ENCODE measurements at regions not wholly inside any gene's neighbourhood (a gene's known extent, or its start where the extent isn't known, plus 50 kb on each side); places are given as distances from the start of the nearest gene placed in this dataset.

DNA sequence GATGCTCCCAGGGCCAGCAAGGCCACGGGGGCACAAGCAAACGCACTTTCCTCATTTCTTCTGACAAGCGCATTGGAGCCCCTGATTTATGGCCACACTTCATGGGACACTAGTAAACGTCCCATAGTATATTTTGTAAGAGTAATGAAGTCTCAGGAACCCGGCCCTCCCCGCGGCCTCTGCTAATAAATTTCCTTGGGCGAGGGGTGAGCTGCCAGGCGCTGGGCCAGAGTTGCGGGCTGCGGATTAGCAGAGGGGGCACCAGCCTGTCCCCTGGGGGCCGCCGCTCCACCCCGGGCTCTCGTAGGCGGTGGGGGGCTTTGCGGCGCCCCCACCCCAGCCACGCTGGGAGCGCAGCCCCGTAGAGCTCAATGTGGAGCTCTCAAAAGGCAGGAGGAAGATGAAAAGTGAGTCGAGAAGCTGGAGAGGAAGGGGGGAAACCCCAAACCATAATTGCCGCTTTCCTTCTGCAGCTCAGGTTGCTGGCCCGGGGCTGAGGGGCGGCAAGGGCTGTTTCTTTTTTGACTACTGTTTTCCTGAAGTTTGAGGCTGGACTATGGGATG lies 173.6 kb downstream of the CDC5L start:
- no peak for DNase-seq

DNA sequence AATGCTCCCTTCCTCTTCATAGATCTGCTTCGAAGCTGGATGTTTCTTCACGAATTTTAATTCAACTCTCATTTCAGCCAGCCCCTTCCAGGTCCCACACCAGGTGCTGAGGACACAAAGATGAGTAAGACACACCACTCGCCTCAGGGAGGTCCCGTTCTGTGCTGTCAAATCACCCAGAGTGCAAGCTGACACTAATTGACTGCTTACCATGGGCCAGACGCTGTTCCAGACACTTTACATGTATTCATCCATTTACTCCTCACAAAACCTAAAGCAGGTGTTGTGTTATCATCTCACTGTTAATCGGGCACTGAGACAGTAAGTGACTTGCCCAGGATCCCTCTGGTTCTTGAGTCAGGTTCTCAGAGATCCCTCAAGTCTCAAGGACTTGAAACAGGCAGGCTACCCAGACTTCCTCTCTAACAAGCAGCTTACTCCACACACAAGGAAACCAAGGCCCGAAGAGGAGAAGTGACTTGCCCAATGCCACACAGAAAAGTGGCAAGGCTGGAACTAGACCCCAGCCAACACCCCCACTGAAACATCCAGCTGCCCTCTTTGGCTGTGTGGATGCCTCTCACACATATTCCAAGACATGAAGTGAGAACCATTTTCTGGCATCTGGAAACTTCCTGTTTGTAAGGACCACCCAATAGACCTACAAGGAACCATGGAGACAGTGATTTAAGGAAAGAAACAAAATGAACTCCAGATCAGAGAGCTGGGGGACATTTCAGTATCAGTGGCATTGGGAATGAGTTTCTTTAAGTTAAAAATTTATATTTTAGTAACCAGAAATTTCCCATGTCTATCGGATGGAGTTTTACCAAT lies 174.5 kb downstream of the CDC5L start:
- no peak for DNase-seq

DNA sequence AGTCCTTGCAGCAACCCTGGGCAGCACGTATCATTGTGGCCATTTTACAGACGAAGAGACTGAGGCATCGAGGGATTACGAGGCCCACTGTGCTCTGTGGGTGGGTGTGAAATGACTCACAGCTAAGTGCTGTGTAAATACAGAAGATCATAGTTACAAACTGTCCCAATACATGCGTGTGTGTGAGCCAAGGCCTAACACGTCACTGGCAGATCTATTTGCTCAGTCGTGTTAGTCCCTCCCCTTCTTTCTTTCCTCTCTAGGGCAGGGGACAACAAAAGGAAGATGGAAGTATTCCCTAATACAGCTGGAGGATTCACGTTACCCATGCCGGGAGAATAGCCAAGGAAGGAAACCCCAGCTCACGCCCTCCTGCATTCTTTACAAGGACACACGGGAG lies 175.9 kb downstream of the CDC5L start:
- DNase-seq, result no peak

DNA sequence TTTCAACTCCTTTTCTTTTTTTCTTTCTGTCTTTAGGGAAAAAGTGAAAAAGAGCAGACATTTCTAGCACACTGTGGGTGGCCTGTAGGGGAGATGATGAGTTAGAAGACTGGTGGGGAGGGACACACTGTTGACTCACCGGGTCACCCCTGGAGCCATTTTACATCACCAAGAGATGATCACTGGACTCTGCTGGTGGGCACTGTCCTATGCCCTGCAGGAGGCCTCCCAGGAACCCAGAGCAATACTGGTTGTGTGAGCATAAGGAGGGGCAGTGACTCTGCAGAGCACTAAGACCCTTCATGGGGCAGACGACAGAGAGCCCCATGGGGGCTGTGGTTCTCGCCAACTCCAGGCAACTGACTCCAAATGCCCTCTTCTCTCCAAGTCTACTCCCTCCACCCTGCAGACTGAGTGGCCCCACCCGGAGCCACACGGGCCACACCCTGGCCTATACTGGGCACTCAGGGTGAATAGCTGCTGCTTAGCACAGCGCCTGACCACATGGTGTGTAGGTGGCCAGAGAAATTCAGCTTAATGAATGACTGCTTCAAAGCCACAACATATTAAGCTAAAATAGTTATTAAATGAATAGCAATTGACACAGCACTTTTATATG lies 177.5 kb downstream of the CDC5L start:
- DNase-seq, result no peak

DNA sequence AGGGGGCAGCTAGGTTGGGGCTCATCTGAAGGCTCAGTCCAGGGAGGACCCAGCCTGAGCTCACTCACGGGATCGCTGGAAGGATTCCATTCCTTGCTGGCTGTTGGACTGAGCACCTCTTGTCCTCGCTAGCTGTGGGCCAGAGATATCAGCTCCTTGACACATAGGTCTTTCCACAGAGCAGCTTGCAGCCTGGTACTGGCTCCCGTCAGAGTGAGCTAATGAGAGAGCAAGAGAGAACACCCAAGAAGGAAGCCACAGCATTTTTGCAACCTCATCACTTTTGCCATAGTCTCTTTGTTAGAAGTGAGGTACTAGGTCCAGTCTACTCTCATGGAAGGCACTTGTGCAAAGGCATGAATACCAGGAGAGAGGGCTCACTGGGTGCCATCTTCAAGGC lies 179.9 kb downstream of the CDC5L start:
- no peak for DNase-seq

DNA sequence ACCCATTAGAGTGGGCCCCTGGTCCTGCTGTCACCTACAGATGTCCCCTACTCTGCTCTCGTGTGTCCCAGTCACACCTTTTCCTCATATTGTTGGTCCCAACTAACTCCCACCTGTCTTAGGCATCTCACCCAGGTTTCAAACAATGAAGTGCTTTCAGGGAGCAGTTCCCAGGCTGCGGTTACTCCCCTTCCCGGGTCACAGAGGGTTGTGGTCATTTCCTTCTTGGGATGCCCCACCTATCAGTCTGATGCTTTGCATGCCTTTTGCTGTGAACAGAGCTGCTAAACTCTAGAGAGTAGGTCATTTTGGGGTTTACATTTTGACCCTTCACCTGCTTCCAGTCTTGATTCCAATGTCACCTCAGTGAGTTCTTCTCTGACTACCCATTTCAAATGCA lies 181.6 kb downstream of the CDC5L start:
- no peak for DNase-seq

DNA sequence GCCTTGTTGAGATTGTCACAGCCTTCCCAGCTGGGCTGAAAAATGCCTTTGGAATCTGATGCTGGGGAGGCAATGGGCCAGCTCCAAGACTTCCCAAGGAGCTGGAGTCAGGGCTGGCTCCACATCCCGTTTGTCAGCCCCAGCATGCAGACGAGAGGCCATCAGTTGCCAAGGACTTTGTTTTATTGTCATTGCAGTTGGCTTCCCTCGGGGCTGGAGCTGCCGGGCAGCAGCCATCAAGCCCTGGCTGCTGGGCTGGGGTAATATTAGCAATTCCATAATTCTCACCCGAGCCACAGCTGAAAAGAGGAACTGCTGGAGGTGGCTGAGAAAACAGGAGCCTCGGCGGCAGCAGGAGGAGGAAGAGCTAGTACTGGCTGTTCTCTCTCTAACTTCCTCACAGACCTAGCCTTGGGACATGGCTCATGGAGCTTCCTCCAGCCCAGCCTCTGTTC lies 182.5 kb downstream of the CDC5L start:
- DNase-seq, result no peak

DNA sequence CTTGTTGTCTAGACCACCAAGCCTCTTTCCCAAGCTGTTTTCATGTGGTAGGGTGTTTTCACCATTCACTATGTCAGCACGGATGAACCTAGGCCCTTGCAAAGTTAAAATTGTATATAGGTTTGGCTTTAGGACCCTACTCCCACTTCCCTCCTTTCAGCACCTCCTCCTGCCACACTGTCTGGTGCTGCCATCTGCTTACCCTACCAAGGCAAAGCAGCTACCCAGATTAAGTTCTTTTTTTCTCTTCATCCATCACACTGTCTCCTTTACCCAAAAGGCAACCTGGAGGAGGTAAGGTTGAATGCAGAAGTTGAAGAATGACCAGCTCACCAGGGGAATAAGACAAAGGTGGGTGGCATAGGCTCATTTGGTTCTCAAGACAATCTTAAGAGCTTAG lies 184.0 kb downstream of the CDC5L start:
- no peak for DNase-seq

DNA sequence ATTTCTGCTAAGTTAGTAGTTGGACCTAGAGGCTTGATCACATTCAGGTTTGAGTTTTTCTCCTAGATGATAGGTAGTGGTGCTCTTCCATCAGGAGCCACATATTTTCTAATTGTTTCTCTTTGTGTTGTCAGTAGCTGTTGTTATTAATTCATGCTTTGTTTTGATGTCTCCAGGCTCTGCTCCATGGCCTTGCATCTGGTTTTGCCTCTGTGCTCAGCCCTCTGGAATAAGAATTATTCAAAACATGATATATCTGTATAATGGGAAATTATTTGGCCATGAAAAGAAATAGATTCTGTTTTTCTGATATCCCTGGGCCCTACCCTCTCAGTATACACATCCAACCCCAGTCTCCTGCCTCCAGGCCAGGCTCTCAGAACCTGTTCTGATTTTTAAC lies 184.8 kb downstream of the CDC5L start:
- DNase-seq, result no peak

DNA sequence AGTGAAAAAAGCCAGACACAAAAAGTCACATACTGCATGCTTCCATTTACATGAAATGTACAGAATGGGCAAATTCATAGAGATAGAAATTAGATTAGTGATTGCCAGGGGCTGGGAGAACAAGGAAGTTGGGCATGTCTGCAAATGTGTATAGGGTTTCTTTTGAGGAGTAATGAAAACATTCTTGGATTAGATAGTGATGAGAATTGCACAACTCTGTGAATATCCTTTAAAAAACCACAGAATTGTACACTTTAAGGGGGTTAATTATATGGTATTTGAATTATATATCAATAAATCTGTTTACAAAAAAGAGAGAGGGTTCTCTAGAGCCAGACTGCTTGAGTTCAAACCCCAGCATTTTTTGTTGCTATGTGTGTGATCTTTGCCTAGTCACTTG lies 188.1 kb downstream of the CDC5L start:
- no peak for DNase-seq

DNA sequence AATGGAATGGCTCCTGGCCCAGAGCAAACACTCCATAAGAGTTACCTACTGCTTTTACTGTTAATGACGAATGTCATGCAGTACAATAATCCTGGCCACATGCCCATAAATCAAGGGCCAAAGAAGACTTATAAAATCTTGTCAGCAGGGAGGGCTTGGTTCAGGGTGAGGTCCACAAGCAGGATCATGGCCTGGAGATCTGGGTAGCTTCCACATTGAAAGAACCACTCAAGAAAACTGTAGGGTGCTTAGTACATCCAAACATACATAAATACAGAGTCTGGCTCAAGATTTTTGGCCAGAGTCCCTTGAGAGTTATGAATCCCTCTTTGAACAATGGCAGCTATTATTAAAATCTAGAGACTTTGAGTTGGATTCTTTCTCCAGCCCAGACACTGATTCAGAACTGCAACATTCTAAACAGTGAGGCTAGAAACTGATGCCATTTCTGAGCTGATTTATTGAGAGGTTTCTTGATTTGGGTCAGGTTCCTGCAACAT lies 188.7 kb downstream of the CDC5L start:
- no peak for DNase-seq

GRCh38 chr6:44580901-44581300 lies 193.4 kb downstream of the CDC5L start:
- no peak for DNase-seq

GRCh38 chr6:44582930-44583329 lies 195.4 kb downstream of the CDC5L start:
- DNase-seq, result no peak

GRCh38 chr6:44590471-44590870 lies 203.0 kb downstream of the CDC5L start:
- no peak for DNase-seq

- peak; percentile 52 for DNase-seq
Observed at GRCh38 chr6:44593539-44593944, 206.0 kb downstream of the CDC5L start.

- no peak for DNase-seq
Observed at GRCh38 chr6:44594481-44594880, 207.0 kb downstream of the CDC5L start.

DNA sequence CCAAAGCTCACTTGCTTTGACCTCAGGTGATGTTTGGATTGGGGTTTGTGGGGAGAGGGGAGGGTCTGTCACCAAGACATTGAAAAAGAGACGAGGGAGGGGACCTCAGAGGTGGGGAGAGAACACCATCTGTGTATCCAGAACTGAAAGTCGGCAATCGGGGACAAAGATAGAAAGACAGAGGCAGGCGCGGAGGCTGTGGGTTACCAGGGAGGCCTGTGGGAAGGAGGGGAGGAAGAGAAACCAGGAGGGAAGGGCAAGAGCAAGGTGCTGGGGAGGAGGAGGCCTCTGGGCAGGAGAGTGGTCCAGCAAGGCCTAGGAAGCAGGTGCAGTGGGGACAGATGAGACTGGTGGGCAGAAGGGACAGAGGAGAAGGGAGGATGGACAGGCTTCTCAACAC lies 211.2 kb downstream of the CDC5L start:
- no peak for DNase-seq

GRCh38 chr6:44599672-44600071 lies 212.2 kb downstream of the CDC5L start:
- DNase-seq, result no peak

DNA sequence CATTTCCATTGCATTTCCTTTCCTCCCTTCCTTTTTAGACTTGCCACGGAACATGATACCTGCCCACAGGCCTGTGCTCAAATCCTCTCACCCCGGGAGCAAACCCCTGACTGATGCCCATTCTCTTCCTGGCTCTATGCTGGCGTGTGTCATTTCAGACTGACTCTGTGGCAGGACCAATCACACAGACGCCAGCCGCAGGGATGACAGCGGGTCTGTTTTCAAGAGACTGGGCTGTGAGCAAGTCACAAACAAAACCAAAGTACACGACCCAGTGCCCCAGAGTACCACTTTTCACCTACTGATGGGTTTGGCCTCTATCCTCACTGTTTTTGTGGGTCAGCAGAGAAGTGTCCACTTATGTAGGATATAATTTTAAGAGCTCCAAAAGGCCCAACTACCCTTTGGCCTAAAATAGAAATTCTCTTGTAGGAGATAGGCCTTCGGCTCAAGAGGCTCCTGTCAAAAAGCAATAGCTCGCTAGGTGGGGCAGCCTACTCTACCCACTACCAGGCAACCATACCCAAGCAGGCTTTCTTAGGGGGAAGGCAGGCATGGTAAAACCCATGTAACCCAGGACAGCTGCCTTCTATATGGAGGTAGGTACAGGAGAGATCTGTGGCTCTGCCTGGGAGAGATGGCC lies 215.7 kb downstream of the CDC5L start:
- DNase-seq, result no peak

- DNase-seq, result no peak
Observed at GRCh38 chr6:44606504-44606903, 219.0 kb downstream of the CDC5L start.

- DNase-seq, result no peak
Observed at GRCh38 chr6:44606976-44607375, 219.5 kb downstream of the CDC5L start.

GRCh38 chr6:44608175-44608574 lies 220.7 kb downstream of the CDC5L start:
- no peak for DNase-seq

GRCh38 chr6:44609051-44609612 lies 221.6 kb downstream of the CDC5L start:
- DNase-seq, result no peak

Data from effector CD8-positive, alpha-beta T cell (primary cell).